ENCODE measurements at regions not wholly inside any gene's neighbourhood (a gene's known extent, or its start where the extent isn't known, plus 50 kb on each side); places are given as distances from the start of the nearest gene placed in this dataset.

GRCh38 chrX:1877780-1878179 is 262.9 kb downstream of the ASMT start:
- no peak for TF ChIP-seq CTCF (IDR thresholded peaks at IDR 0.05)
- TF ChIP-seq POLR2A (IDR thresholded peaks at IDR 0.05): no peak

All from Peyer's patch (tissue), 4 donors.